K562 (cell line): ENCODE measurements at regions not wholly inside any gene's neighbourhood (a gene's known extent, or its start where the extent isn't known, plus 50 kb on each side); places are given as distances from the start of the nearest gene placed in this dataset.

Experiments used
- ATAC-seq: fragments of 200-7000 bp; cut with Tn5 transposase; 3 replicates; pipeline ENCODE4 v1.9.1; 2020; ENCODE audit warnings: moderate library complexity
- BruUV-seq: library from RNA; stranded (reverse); fragments of 400-500 nt; replicated peaks from 2 replicates; lab custom pipeline; 2021; lab: Mats Ljungman, UMichigan
- CTCF ChIA-PET: fragments of 300-600 bp; formaldehyde crosslinking; extraction: SDS; loops from one replicate; lab custom pipeline; 2021; ENCODE audit warnings: low intra/inter-chr PET ratio; lab: Yijun Ruan, JAX
- POLR2A ChIA-PET: fragments of 300-600, 350-650 bp; sonication (Branson Sonifier 250); formaldehyde crosslinking; extraction: SDS; loops from one replicate; lab custom pipeline; 2021; ENCODE audit warnings: antibody characterized with exemption, inconsistent platforms; lab: Yijun Ruan, JAX
- DNase-seq, 4 experiments: peaks; one replicate each; pipeline versions ENCODE4 v3.0.0 to v3.0.0-alpha.2; 2011 to 2018; ENCODE audit warnings: low spot score in 3 of 4, mixed read lengths in 3 of 4; ENCODE audit errors: extremely low read depth in 1 of 4
- FAIRE-seq: peaks from 2 replicates; lab custom pipeline; 2011; peaks lifted over from hg19 to GRCh38; lab: Jason Lieb, UNC
- H2AFZ ChIP-seq: 2 replicates; pipeline ENCODE4 v1.6.0; 2011; ENCODE audit warnings: low read depth, low read length, control low read depth, inconsistent platforms
- H3K27ac ChIP-seq: fragments of 200-600 bp; 3 replicates; pipeline ENCODE4 v1.8.0; 2011; ENCODE audit warnings: low read depth, mild to moderate bottlenecking, control low read depth, inconsistent platforms, low read length, moderate library complexity, mixed read lengths; ENCODE audit errors: extremely low read depth
- H3K27me3 ChIP-seq, 2 experiments: fragments of 300-600 bp in 1 of 2; 2 replicates in 1 of 2; 3 replicates in 1 of 2; pipeline versions ENCODE4 v1.6.0 to v1.8.0; 2011; ENCODE audit warnings: inconsistent platforms in 2 of 2, low read length in 2 of 2, mild to moderate bottlenecking in 1 of 2, mixed read lengths in 1 of 2, moderate library complexity in 1 of 2; ENCODE audit not compliant: control insufficient read depth in 2 of 2, insufficient read depth in 2 of 2
- H3K36me3 ChIP-seq: fragments of 300-600 bp; 3 replicates; pipeline ENCODE4 v1.8.0; 2011; ENCODE audit warnings: mild to moderate bottlenecking, low read length, inconsistent platforms; ENCODE audit not compliant: control insufficient read depth, insufficient read depth
- H3K4me1 ChIP-seq, 2 experiments: fragments of 200-600 bp in 1 of 2; replicated peaks in 1 of 2; 2 replicates in 1 of 2; 3 replicates in 1 of 2; pipeline versions ENCODE4 v1.5.1 to v1.8.0; 2011; ENCODE audit warnings: inconsistent platforms in 2 of 2, low read length in 2 of 2, mild to moderate bottlenecking in 1 of 2, mixed read lengths in 1 of 2, moderate library complexity in 1 of 2; ENCODE audit not compliant: control insufficient read depth in 2 of 2, insufficient read depth in 2 of 2
- H3K4me2 ChIP-seq: 2 replicates; pipeline ENCODE4 v1.6.1; 2011; ENCODE audit warnings: low read length, control low read depth, inconsistent platforms, mixed read lengths; ENCODE audit not compliant: insufficient read depth
- H3K4me3 ChIP-seq: fragments of 200-600 bp; sonication (generic), shearing (Covaris generic); 2 replicates; pipeline ENCODE4 v1.5.1; 2016; ENCODE audit warnings: control low read depth, inconsistent platforms
- H3K79me2 ChIP-seq: fragments of 200-600 bp; 3 replicates; pipeline ENCODE4 v1.8.0; 2011; ENCODE audit warnings: low read length, inconsistent platforms; ENCODE audit not compliant: control insufficient read depth, insufficient read depth
- H3K9ac ChIP-seq, 2 experiments: 2 replicates each; pipeline versions ENCODE4 v1.6.0 to v1.6.1; 2011; ENCODE audit warnings: low read depth in 2 of 2, low read length in 2 of 2, control low read depth in 1 of 2, inconsistent platforms in 1 of 2, mild to moderate bottlenecking in 1 of 2, mixed read lengths in 1 of 2; ENCODE audit not compliant: insufficient read depth in 1 of 2
- H3K9me1 ChIP-seq: one replicate; pipeline ENCODE4 v1.6.0; 2011; ENCODE audit warnings: inconsistent platforms, mild to moderate bottlenecking, low read length, moderate library complexity; ENCODE audit not compliant: control insufficient read depth, insufficient read depth
- H3K9me3 ChIP-seq: replicated peaks from 2 replicates; pipeline ENCODE4 v1.5.1; 2011; ENCODE audit warnings: low read depth, low read length, inconsistent platforms; ENCODE audit not compliant: control insufficient read depth, insufficient read depth
- H4K20me1 ChIP-seq: replicated peaks from 2 replicates; pipeline ENCODE4 v1.6.1; 2011; ENCODE audit warnings: low read length, inconsistent platforms, mixed read lengths; ENCODE audit not compliant: control insufficient read depth, insufficient read depth
- RB1 ChIP-seq: fragments of 450-650 bp; IDR thresholded peaks from 2 replicates; pipeline ENCODE4 v1.6.1; 2017; ENCODE audit warnings: low read depth, mild to moderate bottlenecking
- RNF219 ChIP-seq: fragments of 250-450 bp; sonication (Bioruptor Pico); IDR thresholded peaks from 2 replicates; pipeline ENCODE4 v1.5.0; 2022; ENCODE audit warnings: mild to moderate bottlenecking
- SRF ChIP-seq, 2 experiments: fragments of 250-450, 450-650 bp in 1 of 2; sonication (Bioruptor Pico) in 1 of 2; sonication (generic) in 1 of 2; formaldehyde crosslinking; IDR thresholded peaks; 2 replicates each; pipeline versions ENCODE4 v1.5.0 to v1.5.1; 2020 to 2022; ENCODE audit warnings: mild to moderate bottlenecking in 1 of 2, missing genetic modification reagents in 1 of 2
- TBP ChIP-seq: optimal IDR thresholded peaks from 2 replicates; pipeline ENCODE3; 2011; ENCODE audit warnings: low read depth, low read length, improper control_type of control experiment
- ZBTB43 ChIP-seq: sonication (generic); formaldehyde crosslinking; IDR thresholded peaks from 2 replicates; pipeline ENCODE4 v1.8.0; 2023; ENCODE audit warnings: mild to moderate bottlenecking, missing genetic modification reagents
- WGBS: fragments of 100-300 bp; shearing (Covaris generic); methylation state at CpG from one replicate; pipeline ENCODE4 v1.1.6; 2016; ENCODE audit warnings: low coverage, mixed read lengths; ENCODE audit not compliant: insufficient coverage; ENCODE audit errors: missing lambda C conversion rate; 5-methylcytosine and 5-hydroxymethylcytosine counted together
- in situ Hi-C: fragments of 300-500 bp; cut with MboI; formaldehyde crosslinking; loops from 4 replicates; pipeline ENCODE4 v1.15.0; 2018; ENCODE audit warnings: inconsistent platforms, mixed read lengths
- intact Hi-C: fragments of 100-400 bp; cut with micrococcal nuclease; formaldehyde crosslinking; loops from 2 replicates; pipeline ENCODE4 v1.14.2; 2022
- TF ChIP-seq, protein P1 (sequence below): fragments of 250-450 bp; sonication (Bioruptor Pico); IDR thresholded peaks from 2 replicates; pipeline ENCODE4 v1.4.0; 2020; ENCODE audit warnings: mild to moderate bottlenecking, moderate library complexity, borderline replicate concordance
- TF ChIP-seq, protein P2 (sequence below): fragments of 450-650 bp; IDR thresholded peaks from 2 replicates; pipeline ENCODE4 v1.6.1; 2018; ENCODE audit warnings: mild to moderate bottlenecking, low read depth; ENCODE audit not compliant: partially characterized antibody
- TF ChIP-seq, protein P3 (sequence below): fragments of 450-650 bp; IDR thresholded peaks from 2 replicates; pipeline ENCODE4 v1.7.1; 2018; ENCODE audit warnings: mild to moderate bottlenecking, low read depth; ENCODE audit not compliant: partially characterized antibody

DNA sequence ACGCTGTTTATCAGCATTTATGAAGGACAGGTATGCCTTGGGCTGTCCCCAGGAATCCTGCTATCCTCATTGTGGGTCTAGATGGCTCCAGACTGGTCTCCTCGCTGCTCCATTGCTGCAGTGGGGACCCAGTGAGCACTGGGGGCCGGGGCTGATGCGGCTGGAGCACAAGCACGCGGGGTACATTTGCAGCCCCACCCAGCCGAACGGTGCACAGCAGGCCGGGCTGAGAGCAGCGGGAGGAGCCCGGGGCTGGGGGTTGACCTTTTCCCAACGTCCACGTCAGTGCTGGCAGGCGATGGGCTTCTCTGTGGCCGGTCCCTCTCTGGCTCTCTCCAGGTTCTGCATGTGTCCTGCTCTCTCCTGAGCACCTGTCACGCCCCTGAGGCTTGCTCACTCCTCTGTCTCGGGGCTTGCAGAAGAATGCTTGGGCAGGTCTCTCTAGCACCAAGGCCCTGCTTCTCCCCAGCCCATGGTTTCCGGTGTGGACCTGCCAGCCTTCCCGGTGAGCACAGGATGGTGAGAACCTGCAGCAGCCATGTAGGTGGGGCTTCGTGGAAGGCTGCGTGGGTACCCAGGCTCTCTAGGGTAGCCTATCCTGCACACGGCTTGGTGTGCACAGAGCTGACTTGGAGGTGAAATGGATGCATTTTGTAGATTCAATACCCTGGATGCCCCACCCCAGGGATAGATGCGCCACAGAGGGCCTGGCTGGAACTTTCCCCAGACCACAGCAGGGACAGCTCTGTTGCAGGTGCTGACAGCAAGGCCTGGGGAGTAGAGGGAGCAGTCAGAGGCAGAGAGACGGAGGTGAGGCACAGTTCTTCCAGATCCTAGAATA, 89.1 kb upstream of the ADRA2C start:
- ChIA-PET CTCF (no interaction called here), POLR2A (interaction anchor here (0.6 kb wide), 1 partner anchor 23 kb away, joined by 3 read pairs; no protein-coding TSS in a partner anchor)
- in situ Hi-C loops (no loop called here), intact Hi-C loops (no loop called here)
- ATAC-seq (no peak), FAIRE-seq (no peak), DNase-seq (no peak)
- under 1% methylated on average over 23 of the region's 24 CpGs for WGBS
- no peaks in the 10 kb centered on the region for H3K9me1 ChIP-seq
- no peaks in the 10 kb centered on the region for H3K79me2 ChIP-seq
- H2AFZ ChIP-seq, result no peak overlapping the region
- BruUV-seq, result no TSS peak
- peaks cover 0 to 4% of the 10 kb centered on the region in 2 experiments; a peak in 1 of 5 replicates for H3K4me1 ChIP-seq
- no peak overlapping the region for H3K9ac ChIP-seq
- H3K27ac ChIP-seq, result no peak overlapping the region
- no peaks in the 10 kb centered on the region for H3K36me3 ChIP-seq
- peaks cover 9% of the 10 kb centered on the region; the same call in 1 of the 2 replicates for H4K20me1 ChIP-seq
- no peaks in the 10 kb centered on the region for H3K9me3 ChIP-seq
- no peak overlapping the region for H3K4me3 ChIP-seq
- no peak overlapping the region for H3K4me2 ChIP-seq
- peaks cover 10 to 60% of the 10 kb centered on the region in 2 experiments; a peak in 4 of 5 replicates for H3K27me3 ChIP-seq
- no peak for TF ChIP-seq RNF219 (CRISPR knock-in tag)
- TF ChIP-seq, protein P1, sequence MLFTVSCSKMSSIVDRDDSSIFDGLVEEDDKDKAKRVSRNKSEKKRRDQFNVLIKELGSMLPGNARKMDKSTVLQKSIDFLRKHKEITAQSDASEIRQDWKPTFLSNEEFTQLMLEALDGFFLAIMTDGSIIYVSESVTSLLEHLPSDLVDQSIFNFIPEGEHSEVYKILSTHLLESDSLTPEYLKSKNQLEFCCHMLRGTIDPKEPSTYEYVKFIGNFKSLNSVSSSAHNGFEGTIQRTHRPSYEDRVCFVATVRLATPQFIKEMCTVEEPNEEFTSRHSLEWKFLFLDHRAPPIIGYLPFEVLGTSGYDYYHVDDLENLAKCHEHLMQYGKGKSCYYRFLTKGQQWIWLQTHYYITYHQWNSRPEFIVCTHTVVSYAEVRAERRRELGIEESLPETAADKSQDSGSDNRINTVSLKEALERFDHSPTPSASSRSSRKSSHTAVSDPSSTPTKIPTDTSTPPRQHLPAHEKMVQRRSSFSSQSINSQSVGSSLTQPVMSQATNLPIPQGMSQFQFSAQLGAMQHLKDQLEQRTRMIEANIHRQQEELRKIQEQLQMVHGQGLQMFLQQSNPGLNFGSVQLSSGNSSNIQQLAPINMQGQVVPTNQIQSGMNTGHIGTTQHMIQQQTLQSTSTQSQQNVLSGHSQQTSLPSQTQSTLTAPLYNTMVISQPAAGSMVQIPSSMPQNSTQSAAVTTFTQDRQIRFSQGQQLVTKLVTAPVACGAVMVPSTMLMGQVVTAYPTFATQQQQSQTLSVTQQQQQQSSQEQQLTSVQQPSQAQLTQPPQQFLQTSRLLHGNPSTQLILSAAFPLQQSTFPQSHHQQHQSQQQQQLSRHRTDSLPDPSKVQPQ (CRISPR knock-in tag), result no peak
- no peak for TF ChIP-seq RB1
- TF ChIP-seq, protein P2, sequence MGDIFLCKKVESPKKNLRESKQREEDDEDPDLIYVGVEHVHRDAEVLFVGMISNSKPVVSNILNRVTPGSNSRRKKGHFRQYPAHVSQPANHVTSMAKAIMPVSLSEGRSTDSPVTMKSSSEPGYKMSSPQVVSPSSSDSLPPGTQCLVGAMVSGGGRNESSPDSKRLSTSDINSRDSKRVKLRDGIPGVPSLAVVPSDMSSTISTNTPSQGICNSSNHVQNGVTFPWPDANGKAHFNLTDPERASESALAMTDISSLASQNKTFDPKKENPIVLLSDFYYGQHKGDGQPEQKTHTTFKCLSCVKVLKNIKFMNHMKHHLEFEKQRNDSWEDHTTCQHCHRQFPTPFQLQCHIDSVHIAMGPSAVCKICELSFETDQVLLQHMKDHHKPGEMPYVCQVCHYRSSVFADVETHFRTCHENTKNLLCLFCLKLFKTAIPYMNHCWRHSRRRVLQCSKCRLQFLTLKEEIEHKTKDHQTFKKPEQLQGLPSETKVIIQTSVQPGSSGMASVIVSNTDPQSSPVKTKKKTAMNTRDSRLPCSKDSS, result no peak
- no peak for TF ChIP-seq ZBTB43
- TF ChIP-seq, protein P3, sequence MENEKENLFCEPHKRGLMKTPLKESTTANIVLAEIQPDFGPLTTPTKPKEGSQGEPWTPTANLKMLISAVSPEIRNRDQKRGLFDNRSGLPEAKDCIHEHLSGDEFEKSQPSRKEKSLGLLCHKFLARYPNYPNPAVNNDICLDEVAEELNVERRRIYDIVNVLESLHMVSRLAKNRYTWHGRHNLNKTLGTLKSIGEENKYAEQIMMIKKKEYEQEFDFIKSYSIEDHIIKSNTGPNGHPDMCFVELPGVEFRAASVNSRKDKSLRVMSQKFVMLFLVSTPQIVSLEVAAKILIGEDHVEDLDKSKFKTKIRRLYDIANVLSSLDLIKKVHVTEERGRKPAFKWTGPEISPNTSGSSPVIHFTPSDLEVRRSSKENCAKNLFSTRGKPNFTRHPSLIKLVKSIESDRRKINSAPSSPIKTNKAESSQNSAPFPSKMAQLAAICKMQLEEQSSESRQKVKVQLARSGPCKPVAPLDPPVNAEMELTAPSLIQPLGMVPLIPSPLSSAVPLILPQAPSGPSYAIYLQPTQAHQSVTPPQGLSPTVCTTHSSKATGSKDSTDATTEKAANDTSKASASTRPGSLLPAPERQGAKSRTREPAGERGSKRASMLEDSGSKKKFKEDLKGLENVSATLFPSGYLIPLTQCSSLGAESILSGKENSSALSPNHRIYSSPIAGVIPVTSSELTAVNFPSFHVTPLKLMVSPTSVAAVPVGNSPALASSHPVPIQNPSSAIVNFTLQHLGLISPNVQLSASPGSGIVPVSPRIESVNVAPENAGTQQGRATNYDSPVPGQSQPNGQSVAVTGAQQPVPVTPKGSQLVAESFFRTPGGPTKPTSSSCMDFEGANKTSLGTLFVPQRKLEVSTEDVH, result no peak
- TF ChIP-seq TBP, result no peak
- no peak for TF ChIP-seq SRF (CRISPR knock-in tag; IDR thresholded peaks at IDR 0.05)
